ENCODE measurements at regions not wholly inside any gene's neighbourhood (a gene's known extent, or its start where the extent isn't known, plus 50 kb on each side); places are given as distances from the start of the nearest gene placed in this dataset.
A peak's percentile ranks its signal among the peaks of the same experiment; 100 is the strongest.

- no peak for TF ChIP-seq CTCF (IDR thresholded peaks at IDR 0.05; ENCODE audit: unreplicated experiment)
Observed at GRCh38 chr1:172970186-172970585, 80.6 kb downstream of the TNFSF18 start.

GRCh38 chr1:172971241-172971640, 79.5 kb downstream of the TNFSF18 start:
- Mint-ChIP-seq H3K27me3 (ENCODE audit: low read depth) (no peaks in the 10 kb centered on the region), H3K4me3 (no peak overlapping the region), H3K27ac (peak overlapping the region; percentile 89), H3K36me3 (no peaks in the 10 kb centered on the region), H3K4me1 (peaks cover 26% of the 10 kb centered on the region), H3K9me3 (peaks cover 6% of the 10 kb centered on the region)
- DNase-seq (ENCODE audit: low spot score in 2 of 2, unreplicated experiment in 2 of 2): no peak
- TF ChIP-seq CTCF (IDR thresholded peaks at IDR 0.05; ENCODE audit: unreplicated experiment): no peak

More at GRCh38 chr1:172970186-172970585, 80.6 kb downstream of the TNFSF18 start:
- H3K36me3 Mint-ChIP-seq: no peaks in the 10 kb centered on the region
- no peak for DNase-seq (ENCODE audit: low spot score in 2 of 2, unreplicated experiment in 2 of 2)
- H3K4me1 Mint-ChIP-seq: peaks cover 26% of the 10 kb centered on the region
- no peak overlapping the region for H3K4me3 Mint-ChIP-seq
- peaks cover 6% of the 10 kb centered on the region for H3K9me3 Mint-ChIP-seq
- H3K27me3 Mint-ChIP-seq (ENCODE audit: low read depth): no peaks in the 10 kb centered on the region
- H3K27ac Mint-ChIP-seq: peak overlapping the region; percentile 50

GRCh38 chr1:172972258-172972657, 78.5 kb downstream of the TNFSF18 start:
- no peak overlapping the region for H3K4me3 Mint-ChIP-seq
- H3K9me3 Mint-ChIP-seq: peaks cover 3% of the 10 kb centered on the region
- no peaks in the 10 kb centered on the region for H3K36me3 Mint-ChIP-seq
- peaks cover 27% of the 10 kb centered on the region for H3K4me1 Mint-ChIP-seq
- no peak for DNase-seq (ENCODE audit: low spot score in 2 of 2, unreplicated experiment in 2 of 2)
- TF ChIP-seq CTCF (IDR thresholded peaks at IDR 0.05; ENCODE audit: unreplicated experiment): no peak
- H3K27ac Mint-ChIP-seq: peak overlapping the region; percentile 89
- H3K27me3 Mint-ChIP-seq (ENCODE audit: low read depth): no peaks in the 10 kb centered on the region

GRCh38 chr1:172973424-172973823, 77.3 kb downstream of the TNFSF18 start:
- TF ChIP-seq CTCF (IDR thresholded peaks at IDR 0.05; ENCODE audit: unreplicated experiment): no peak
- no peak for DNase-seq (ENCODE audit: low spot score in 2 of 2, unreplicated experiment in 2 of 2)
- H3K27ac Mint-ChIP-seq: no peak overlapping the region
- no peaks in the 10 kb centered on the region for H3K27me3 Mint-ChIP-seq (ENCODE audit: low read depth)
- H3K4me1 Mint-ChIP-seq: peaks cover 27% of the 10 kb centered on the region
- no peaks in the 10 kb centered on the region for H3K9me3 Mint-ChIP-seq
- H3K4me3 Mint-ChIP-seq: no peak overlapping the region
- no peaks in the 10 kb centered on the region for H3K36me3 Mint-ChIP-seq

- no peak for DNase-seq (ENCODE audit: low spot score in 2 of 2, unreplicated experiment in 2 of 2)
- H3K9me3 Mint-ChIP-seq: no peaks in the 10 kb centered on the region
- no peak overlapping the region for H3K27ac Mint-ChIP-seq
- no peak for TF ChIP-seq CTCF (IDR thresholded peaks at IDR 0.05; ENCODE audit: unreplicated experiment)
- no peaks in the 10 kb centered on the region for H3K36me3 Mint-ChIP-seq
- H3K4me3 Mint-ChIP-seq: no peak overlapping the region
- H3K27me3 Mint-ChIP-seq (ENCODE audit: low read depth): no peaks in the 10 kb centered on the region
- H3K4me1 Mint-ChIP-seq: peaks cover 12% of the 10 kb centered on the region
Observed at GRCh38 chr1:172976222-172977041, 74.3 kb downstream of the TNFSF18 start.

Data from mesothelial cell of epicardium (in vitro differentiated cells).